Uterus (tissue), 2 donors: ENCODE measurements at regions not wholly inside any gene's neighbourhood (a gene's known extent, or its start where the extent isn't known, plus 50 kb on each side); places are given as distances from the start of the nearest gene placed in this dataset.

Source experiments
- CTCF ChIP-seq, 4 experiments: fragments of 200-600 bp in 2 of 4; fragments of 450-650 bp in 2 of 4; sonication (generic) in 2 of 4; IDR thresholded peaks; one replicate each; pipeline ENCODE4 v1.5.1; 2016 to 2019; ENCODE audit warnings: antibody characterized with exemption in 4 of 4, mild to moderate bottlenecking in 2 of 4, moderate library complexity in 1 of 4
- POLR2A ChIP-seq, 2 donors: fragments of 450-650 bp; IDR thresholded peaks; one replicate each; pipeline ENCODE4 v1.6.1; 2016; ENCODE audit warnings: antibody characterized with exemption in 2 of 2, mild to moderate bottlenecking in 1 of 2, moderate library complexity in 1 of 2

GRCh38 chr2:67225287-67225973 is 171.7 kb upstream of the ETAA1 start:
- TF ChIP-seq CTCF (IDR thresholded peaks at IDR 0.05) (no peak), POLR2A (IDR thresholded peaks at IDR 0.05) (no peak)
